ENCODE measurements at regions not wholly inside any gene's neighbourhood (a gene's known extent, or its start where the extent isn't known, plus 50 kb on each side); places are given as distances from the start of the nearest gene placed in this dataset.

GRCh38 chr6:156060013-156060412 is 604.4 kb upstream of the NOX3 start:
- TF ChIP-seq, protein P1, sequence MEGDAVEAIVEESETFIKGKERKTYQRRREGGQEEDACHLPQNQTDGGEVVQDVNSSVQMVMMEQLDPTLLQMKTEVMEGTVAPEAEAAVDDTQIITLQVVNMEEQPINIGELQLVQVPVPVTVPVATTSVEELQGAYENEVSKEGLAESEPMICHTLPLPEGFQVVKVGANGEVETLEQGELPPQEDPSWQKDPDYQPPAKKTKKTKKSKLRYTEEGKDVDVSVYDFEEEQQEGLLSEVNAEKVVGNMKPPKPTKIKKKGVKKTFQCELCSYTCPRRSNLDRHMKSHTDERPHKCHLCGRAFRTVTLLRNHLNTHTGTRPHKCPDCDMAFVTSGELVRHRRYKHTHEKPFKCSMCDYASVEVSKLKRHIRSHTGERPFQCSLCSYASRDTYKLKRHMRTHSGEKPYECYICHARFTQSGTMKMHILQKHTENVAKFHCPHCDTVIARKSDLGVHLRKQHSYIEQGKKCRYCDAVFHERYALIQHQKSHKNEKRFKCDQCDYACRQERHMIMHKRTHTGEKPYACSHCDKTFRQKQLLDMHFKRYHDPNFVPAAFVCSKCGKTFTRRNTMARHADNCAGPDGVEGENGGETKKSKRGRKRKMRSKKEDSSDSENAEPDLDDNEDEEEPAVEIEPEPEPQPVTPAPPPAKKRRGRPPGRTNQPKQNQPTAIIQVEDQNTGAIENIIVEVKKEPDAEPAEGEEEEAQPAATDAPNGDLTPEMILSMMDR (IDR thresholded peaks at IDR 0.05) = no peak
- no peak for TF ChIP-seq POLR2A (IDR thresholded peaks at IDR 0.05)
